ENCODE measurements at regions not wholly inside any gene's neighbourhood (a gene's known extent, or its start where the extent isn't known, plus 50 kb on each side); places are given as distances from the start of the nearest gene placed in this dataset.
"Not testable (repeated sequence)": the region's sequence is repeated elsewhere in the genome, so short reads cannot be mapped to it uniquely, and the experiment has no call there.

GRCh38 chrX:136975684-136976470 lies 57.9 kb downstream of the GPR101 start:
- intact Hi-C loops (cut with DNase I): no loop called here
- DNase-seq: no peak

GRCh38 chrX:136967966-136968365 lies 65.8 kb downstream of the GPR101 start:
- intact Hi-C loops (cut with DNase I): no loop called here
- no peak for DNase-seq

DNA sequence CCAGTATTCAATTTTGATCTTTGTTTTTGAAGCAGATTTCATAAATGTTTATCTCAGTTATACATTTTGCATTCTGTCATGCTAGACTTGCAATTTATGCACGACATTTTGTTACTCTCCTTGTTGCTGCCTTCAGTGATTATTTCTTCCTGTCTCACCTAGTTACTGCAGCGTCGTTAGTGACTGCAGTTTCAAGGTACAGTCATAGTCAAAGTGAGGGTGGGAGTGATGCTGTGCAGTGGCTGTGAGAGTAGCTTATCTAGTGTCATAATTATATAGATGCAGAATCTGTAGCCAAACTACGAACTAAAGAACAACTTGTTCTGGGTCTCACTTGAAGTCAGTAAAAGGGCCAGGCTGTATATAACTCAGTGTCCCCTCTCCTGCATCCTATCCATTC lies 69.8 kb downstream of the GPR101 start:
- DNase-seq: peak in 9 of 42 donors; percentile 1 to 36 (median 9)
- intact Hi-C loops (cut with DNase I): no loop called here

DNA sequence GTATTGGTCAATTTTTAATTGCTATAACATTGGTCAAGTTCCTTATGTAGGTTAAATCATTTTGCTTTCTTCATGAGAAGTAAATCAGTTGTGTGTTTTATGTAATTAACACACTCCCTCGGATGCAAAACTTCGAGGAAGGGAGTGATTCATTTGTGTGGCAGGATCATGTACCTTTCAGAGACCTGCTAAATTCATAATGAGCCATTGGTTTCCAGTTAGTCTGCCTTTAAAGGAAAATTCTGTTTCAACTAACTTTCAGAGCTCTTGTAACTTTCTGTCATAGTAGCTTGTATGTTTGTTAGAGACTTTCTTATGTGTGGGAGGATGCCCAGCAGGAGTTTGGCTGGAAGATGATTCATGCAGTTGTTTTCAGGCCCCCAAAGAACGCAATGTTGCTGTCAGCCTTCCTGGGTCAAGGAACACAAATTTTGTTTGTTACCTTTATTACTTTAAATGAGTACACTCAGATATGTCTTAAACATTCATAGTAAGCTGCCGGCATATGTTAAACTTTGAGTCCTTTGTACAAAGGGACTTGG lies 72.1 kb downstream of the GPR101 start:
- intact Hi-C loops (cut with DNase I): no loop called here
- DNase-seq: no peak

DNA sequence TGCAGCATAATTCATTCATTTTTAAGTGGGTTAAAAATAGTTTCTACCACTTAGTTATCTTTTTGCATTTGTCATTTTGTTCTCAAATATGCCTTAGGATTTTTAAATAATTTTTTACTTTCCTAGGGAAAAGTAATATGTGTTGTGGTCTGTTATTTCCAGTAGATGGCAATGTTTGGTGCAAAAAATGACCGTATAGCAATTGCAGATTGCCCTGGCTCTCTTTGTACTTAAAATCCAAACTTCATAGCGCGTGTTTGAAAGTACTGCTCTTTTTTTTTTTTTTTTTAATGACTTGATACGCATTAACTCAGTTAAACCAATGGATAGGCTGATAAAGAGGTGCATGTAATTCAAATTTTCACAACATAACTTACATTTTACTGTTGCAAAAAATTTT lies 74.4 kb upstream of the RBMX start:
- DNase-seq: peak in 1 of 42 donors; percentile 2
- intact Hi-C loops (cut with DNase I): no loop called here

DNA sequence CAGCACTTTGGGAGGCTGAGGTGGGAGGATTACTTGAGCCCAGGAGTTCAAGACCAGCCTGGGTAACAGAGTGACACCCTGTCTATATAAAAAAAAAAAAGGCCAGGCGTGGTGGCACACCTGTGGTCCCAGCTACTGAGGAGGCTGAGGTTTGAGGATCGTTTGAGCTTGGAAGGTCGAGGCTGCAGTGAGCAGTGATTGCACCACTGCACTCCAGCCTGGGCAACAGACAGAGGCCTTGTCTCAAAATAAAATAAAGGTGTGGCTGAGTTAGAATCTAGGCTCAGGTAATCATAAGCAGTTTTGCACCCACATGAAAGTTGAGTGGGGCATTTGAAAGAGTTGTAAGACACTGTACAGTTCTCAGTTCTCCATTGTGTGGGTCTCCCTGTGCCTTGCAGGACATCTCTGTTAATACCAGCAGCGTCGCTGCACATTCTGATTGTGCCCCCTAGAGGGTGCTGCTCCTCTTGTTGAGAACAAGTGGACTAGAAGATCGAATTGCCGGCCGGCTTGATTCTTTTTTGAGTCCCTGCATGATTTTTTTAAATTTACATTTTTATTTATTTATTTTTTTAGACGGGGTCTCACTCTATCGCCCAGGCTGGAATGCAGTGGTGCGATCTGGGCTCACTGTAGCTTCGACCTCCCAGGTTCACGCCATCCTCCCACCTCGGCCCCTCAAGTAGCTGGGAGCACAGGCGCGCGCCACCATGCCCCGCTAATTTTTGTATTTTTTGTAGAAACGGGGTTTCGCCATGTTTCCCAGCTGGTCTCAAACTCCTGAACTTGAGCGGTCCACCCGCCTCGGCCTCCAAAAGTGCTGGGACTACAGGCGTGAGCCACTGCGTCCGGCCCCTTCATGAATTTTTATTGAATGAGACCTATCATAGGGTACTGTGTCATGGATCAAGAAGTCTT lies 73.6 kb upstream of the RBMX start:
- peak; percentile 33 to 78 (median 61) for DNase-seq
- intact Hi-C loops (cut with DNase I): no loop called here

GRCh38 chrX:136950211-136950610 lies 69.7 kb upstream of the RBMX start:
- DNase-seq: no peak
- intact Hi-C loops (cut with DNase I): no loop called here

GRCh38 chrX:136941396-136942337 lies 61.1 kb upstream of the RBMX start:
- DNase-seq: no peak
- intact Hi-C loops (cut with DNase I): no loop called here

DNA sequence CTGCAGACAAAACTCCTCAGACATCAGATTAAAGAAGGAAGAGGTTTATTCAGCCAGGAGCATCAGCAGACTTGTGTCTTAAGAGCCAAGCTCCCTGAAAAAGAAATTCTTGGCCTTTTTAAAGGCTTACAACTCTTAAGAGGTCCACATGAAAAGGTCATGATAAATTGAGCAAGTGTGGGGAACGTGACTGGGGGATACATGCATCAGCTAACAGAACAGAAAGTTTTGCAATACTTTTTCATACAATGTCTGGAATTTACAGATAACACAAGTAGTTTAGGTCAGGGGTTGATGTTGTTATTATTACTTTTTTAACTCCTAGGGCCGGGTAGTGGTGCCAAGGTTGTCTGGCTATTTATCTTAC lies 55.6 kb upstream of the RBMX start:
- no peak for DNase-seq
- intact Hi-C loops (cut with DNase I): no loop called here

DNA sequence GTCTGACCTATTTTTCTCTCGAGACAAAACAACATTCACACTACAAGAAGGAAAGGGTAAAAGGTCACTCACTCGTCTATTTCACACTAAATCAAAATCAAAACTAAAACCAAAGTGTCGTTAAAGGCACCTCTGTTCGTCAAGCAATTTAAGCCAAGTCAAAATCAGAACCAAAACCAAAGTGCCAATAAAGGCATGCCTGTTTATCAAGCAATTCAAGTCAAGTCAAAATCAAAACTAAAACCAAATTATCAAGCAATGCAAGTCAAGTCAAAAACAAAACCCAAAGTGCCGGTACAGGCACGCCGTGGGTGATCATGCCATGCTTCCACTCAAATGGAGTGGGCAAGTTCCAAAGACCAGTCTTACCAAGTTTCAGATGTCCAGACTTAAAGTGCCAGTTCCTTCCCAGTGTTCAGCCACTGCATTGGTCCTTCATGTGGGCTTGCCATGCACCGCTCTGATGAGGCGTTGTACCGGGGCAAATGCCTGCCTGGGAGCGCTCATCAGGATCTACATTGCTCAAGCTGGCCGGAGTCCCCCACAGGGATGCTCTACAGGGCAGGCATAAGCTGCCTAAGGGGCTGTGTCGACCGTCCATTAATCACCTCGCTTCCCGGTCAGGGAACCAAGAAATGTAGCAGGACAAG lies 55.1 kb upstream of the RBMX start:
- DNase-seq; intact Hi-C loops (cut with DNase I): not testable (repeated sequence)

- intact Hi-C loops (cut with DNase I); DNase-seq: not testable (repeated sequence)
These were observed 54.1 kb upstream of the RBMX start for GRCh38 chrX:136934652-136935051.

GRCh38 chrX:136933611-136934145 lies 53.2 kb upstream of the RBMX start:
- intact Hi-C loops (cut with DNase I): no loop called here
- DNase-seq: no peak

GRCh38 chrX:136931661-136932060 lies 51.1 kb upstream of the RBMX start:
- DNase-seq: no peak
- intact Hi-C loops (cut with DNase I): no loop called here

Data from head of caudate nucleus (tissue), 42 donors.